ENCODE measurements at regions not wholly inside any gene's neighbourhood (a gene's known extent, or its start where the extent isn't known, plus 50 kb on each side); places are given as distances from the start of the nearest gene placed in this dataset.

GRCh38 chr12:67446716-67447115 lies 177.6 kb downstream of the CAND1 start:
- TF ChIP-seq CTCF (IDR thresholded peaks at IDR 0.05; ENCODE audit: control extremely low read depth, extremely low read depth, low read depth, missing control alignments), result no peak
- CTCF ChIA-PET, result interaction anchor here (1.7 kb wide), 1 partner anchor 12 kb away, joined by 4 read pairs; no protein-coding TSS in a partner anchor
- DNase-seq (ENCODE audit: extremely low spot score), result no peak
- POLR2A ChIA-PET, result no interaction called here

- ChIA-PET POLR2A (no interaction called here), CTCF (interaction anchor here (1.7 kb wide), 1 partner anchor 13 kb away, joined by 4 read pairs; no protein-coding TSS in a partner anchor)
- TF ChIP-seq CTCF (IDR thresholded peaks at IDR 0.05; ENCODE audit: control extremely low read depth, extremely low read depth, low read depth, missing control alignments), result no peak
- DNase-seq (ENCODE audit: extremely low spot score), result no peak
Measured at GRCh38 chr12:67447180-67447579, 178.0 kb downstream of the CAND1 start.

- CTCF ChIA-PET, result no interaction called here
- DNase-seq (ENCODE audit: extremely low spot score), result peak; percentile 18
- POLR2A ChIA-PET, result no interaction called here
- no peak for TF ChIP-seq CTCF (IDR thresholded peaks at IDR 0.05; ENCODE audit: control extremely low read depth, extremely low read depth, low read depth, missing control alignments)
Measured at GRCh38 chr12:67449591-67450052, 180.5 kb downstream of the CAND1 start.

- POLR2A ChIA-PET, result no interaction called here
- no peak for DNase-seq (ENCODE audit: extremely low spot score)
- TF ChIP-seq CTCF (IDR thresholded peaks at IDR 0.05; ENCODE audit: control extremely low read depth, extremely low read depth, low read depth, missing control alignments), result no peak
- CTCF ChIA-PET, result interaction anchor here (0.7 to 3.7 kb wide), 3 partner anchors 9 to 492 kb away, joined by 3 to 23 read pairs (median 4); no protein-coding TSS in a partner anchor
Measured at GRCh38 chr12:67450441-67450840, 181.3 kb downstream of the CAND1 start.

- no peak for TF ChIP-seq CTCF (IDR thresholded peaks at IDR 0.05; ENCODE audit: control extremely low read depth, extremely low read depth, low read depth, missing control alignments)
- POLR2A ChIA-PET, result interaction anchor here (0.6 kb wide), 1 partner anchor 70 kb away, joined by 3 read pairs; no protein-coding TSS in a partner anchor
- no peak for DNase-seq (ENCODE audit: extremely low spot score)
- CTCF ChIA-PET, result interaction anchor here (1.6 to 3.7 kb wide), 3 partner anchors 9 to 15 kb away, joined by 4 to 23 read pairs (median 5); no protein-coding TSS in a partner anchor
Measured at GRCh38 chr12:67451206-67451605, 182.0 kb downstream of the CAND1 start.

GRCh38 chr12:67452119-67452805 lies 183.1 kb downstream of the CAND1 start:
- POLR2A ChIA-PET, result interaction anchor here (1.0 kb wide), 1 partner anchor 70 kb away, joined by 4 read pairs; no protein-coding TSS in a partner anchor
- TF ChIP-seq CTCF (IDR thresholded peaks at IDR 0.05; ENCODE audit: control extremely low read depth, extremely low read depth, low read depth, missing control alignments), result no peak
- peak; percentile 20 for DNase-seq (ENCODE audit: extremely low spot score)
- CTCF ChIA-PET, result interaction anchor here (1.1 to 3.7 kb wide), 4 partner anchors 8 to 22 kb away, joined by 4 to 23 read pairs (median 4); no protein-coding TSS in a partner anchor

Measured in GM10248 (cell line).